Upper lobe of left lung (tissue), 6 donors: ENCODE measurements at regions not wholly inside any gene's neighbourhood (a gene's known extent, or its start where the extent isn't known, plus 50 kb on each side); places are given as distances from the start of the nearest gene placed in this dataset.

ENCODE experiments used
- ATAC-seq, 2 donors: fragments of 200-7000 bp; cut with Tn5 transposase; one replicate each; pipeline ENCODE4 v1.9.1; 2022; ENCODE audit warnings: mild to moderate bottlenecking in 2 of 2, moderate library complexity in 2 of 2; ENCODE audit not compliant: low FRiP score in 2 of 2
- DNase-seq, 2 donors: peaks; one replicate each; pipeline ENCODE4 v3.0.0-alpha.2; 2019 to 2020
- H3K27ac ChIP-seq, 4 donors: fragments of 200-600 bp; sonication (generic); one replicate each; pipeline ENCODE4 v1.5.1; 2016 to 2019
- H3K27me3 ChIP-seq, 4 donors: fragments of 200-600 bp; sonication (generic); one replicate each; pipeline ENCODE4 v1.5.1; 2017 to 2019
- H3K36me3 ChIP-seq, 4 donors: fragments of 200-600 bp; sonication (generic); one replicate each; pipeline ENCODE4 v1.5.1; 2016 to 2019
- H3K4me1 ChIP-seq, 4 donors: fragments of 200-600 bp; sonication (generic); one replicate each; pipeline ENCODE4 v1.5.1; 2018 to 2019
- H3K4me3 ChIP-seq, 4 donors: fragments of 200-600 bp; sonication (generic); one replicate each; pipeline ENCODE4 v1.5.1; 2017 to 2019; ENCODE audit warnings: mild to moderate bottlenecking in 2 of 4, moderate library complexity in 1 of 4
- H3K9me3 ChIP-seq, 4 donors: fragments of 200-600 bp; sonication (generic); one replicate each; pipeline ENCODE4 v1.5.1; 2018 to 2019
- CTCF ChIP-seq, 6 experiments: fragments of 450-650 bp in 4 of 6; fragments of 200-600 bp in 2 of 6; sonication (generic) in 2 of 6; IDR thresholded peaks; one replicate each; pipeline ENCODE4 v1.5.1; 2016 to 2019; ENCODE audit warnings: antibody characterized with exemption in 6 of 6
- EP300 ChIP-seq, 4 donors: sonication (generic); formaldehyde crosslinking; IDR thresholded peaks; one replicate each; pipeline ENCODE4 v1.5.1; 2017; ENCODE audit warnings: antibody characterized with exemption in 4 of 4, control low read depth in 2 of 4
- POLR2A ChIP-seq, 4 donors: fragments of 450-650 bp; IDR thresholded peaks; one replicate each; pipeline ENCODE4 v1.5.1; 2016 to 2017; ENCODE audit warnings: antibody characterized with exemption in 4 of 4, mild to moderate bottlenecking in 2 of 4
- POLR2AphosphoS5 ChIP-seq, 2 donors: sonication (generic); formaldehyde crosslinking; IDR thresholded peaks; one replicate each; pipeline ENCODE4 v1.5.1; 2017; ENCODE audit warnings: antibody characterized with exemption in 2 of 2
- WGBS, 2 donors: methylation state at CpG; one replicate each; pipeline ENCODE4 v1.1.5; 2017 to 2018; 5-methylcytosine and 5-hydroxymethylcytosine counted together
- donor health status: DM: no; HTN: no; CAD: no; lungs with moderate emphysema.
- donor health status: DM: no; HTN: yes; CAD: no; lungs with severe emphysema.

GRCh38 chr2:138218397-138218796 is 254.1 kb downstream of the HNMT start:
- no peak overlapping the region for H3K27ac ChIP-seq
- no peaks in the 10 kb centered on the region for H3K27me3 ChIP-seq
- no peak overlapping the region for H3K4me3 ChIP-seq
- TF ChIP-seq EP300 (IDR thresholded peaks at IDR 0.05) (no peak), CTCF (IDR thresholded peaks at IDR 0.05) (no peak), POLR2A (IDR thresholded peaks at IDR 0.05) (no peak), POLR2AphosphoS5 (IDR thresholded peaks at IDR 0.05) (no peak)
- H3K36me3 ChIP-seq, result no peaks in the 10 kb centered on the region
- DNase-seq (no peak), ATAC-seq (no peak)
- WGBS, 2 donors, result 97 to 100% methylated on average over 1 of the region's 1 CpG
- no peaks in the 10 kb centered on the region for H3K9me3 ChIP-seq
- H3K4me1 ChIP-seq, result no peaks in the 10 kb centered on the region

GRCh38 chr2:138219961-138220360 is 255.7 kb downstream of the HNMT start:
- Histone ChIP-seq H3K4me1 (no peaks in the 10 kb centered on the region), H3K27me3 (no peaks in the 10 kb centered on the region), H3K4me3 (no peak overlapping the region), H3K36me3 (no peaks in the 10 kb centered on the region), H3K27ac (no peak overlapping the region), H3K9me3 (no peaks in the 10 kb centered on the region)
- WGBS, 2 donors, result 82 to 86% methylated on average over 5 of the region's 5 CpGs
- TF ChIP-seq EP300 (IDR thresholded peaks at IDR 0.05) (no peak), POLR2A (IDR thresholded peaks at IDR 0.05) (no peak), POLR2AphosphoS5 (IDR thresholded peaks at IDR 0.05) (no peak), CTCF (IDR thresholded peaks at IDR 0.05) (no peak)
- ATAC-seq (no peak), DNase-seq (no peak)

GRCh38 chr2:138221358-138221757 is 257.1 kb downstream of the HNMT start:
- Histone ChIP-seq H3K9me3 (no peaks in the 10 kb centered on the region), H3K4me3 (no peak overlapping the region), H3K27me3 (no peaks in the 10 kb centered on the region), H3K36me3 (no peaks in the 10 kb centered on the region), H3K27ac (no peak overlapping the region), H3K4me1 (no peaks in the 10 kb centered on the region)
- TF ChIP-seq CTCF (IDR thresholded peaks at IDR 0.05) (no peak), EP300 (IDR thresholded peaks at IDR 0.05) (no peak), POLR2A (IDR thresholded peaks at IDR 0.05) (no peak), POLR2AphosphoS5 (IDR thresholded peaks at IDR 0.05) (no peak)
- ATAC-seq, result no peak
- no peak for DNase-seq
- WGBS, 2 donors, result 96 to 99% methylated on average over 4 of the region's 4 CpGs

GRCh38 chr2:138223319-138223718 is 259.0 kb downstream of the HNMT start:
- H3K27me3 ChIP-seq, result no peaks in the 10 kb centered on the region
- H3K36me3 ChIP-seq, result no peaks in the 10 kb centered on the region
- ATAC-seq (no peak), DNase-seq (no peak)
- H3K27ac ChIP-seq, result no peak overlapping the region
- H3K4me3 ChIP-seq, result no peak overlapping the region
- WGBS, 2 donors, result 83 to 95% methylated on average over 6 of the region's 6 CpGs
- no peaks in the 10 kb centered on the region for H3K4me1 ChIP-seq
- TF ChIP-seq EP300 (IDR thresholded peaks at IDR 0.05) (no peak), POLR2AphosphoS5 (IDR thresholded peaks at IDR 0.05) (no peak), CTCF (IDR thresholded peaks at IDR 0.05) (no peak), POLR2A (IDR thresholded peaks at IDR 0.05) (no peak)
- no peaks in the 10 kb centered on the region for H3K9me3 ChIP-seq

- ATAC-seq, result no peak
- no peak overlapping the region for H3K4me3 ChIP-seq
- H3K4me1 ChIP-seq, result no peaks in the 10 kb centered on the region
- no peaks in the 10 kb centered on the region for H3K36me3 ChIP-seq
- H3K9me3 ChIP-seq, result no peaks in the 10 kb centered on the region
- DNase-seq, result no peak
- no peaks in the 10 kb centered on the region for H3K27me3 ChIP-seq
- no peak overlapping the region for H3K27ac ChIP-seq
- TF ChIP-seq POLR2A (IDR thresholded peaks at IDR 0.05) (no peak), EP300 (IDR thresholded peaks at IDR 0.05) (no peak), POLR2AphosphoS5 (IDR thresholded peaks at IDR 0.05) (no peak), CTCF (IDR thresholded peaks at IDR 0.05) (no peak)
Measured at GRCh38 chr2:138227195-138227594, 262.9 kb downstream of the HNMT start.
